HEK293 (cell line): ENCODE measurements at regions not wholly inside any gene's neighbourhood (a gene's known extent, or its start where the extent isn't known, plus 50 kb on each side); places are given as distances from the start of the nearest gene placed in this dataset.

Experiments
- ATF2 ChIP-seq: fragments of 450-650 bp; formaldehyde crosslinking; IDR thresholded peaks from 2 replicates; pipeline ENCODE4 v1.5.1; 2016; ENCODE audit warnings: missing biosample characterization, missing genetic modification characterization, low read depth
- CTCF ChIP-seq: fragments of 450-650 bp; formaldehyde crosslinking; IDR thresholded peaks from 2 replicates; pipeline ENCODE4 v1.5.1; 2016; ENCODE audit warnings: missing biosample characterization, missing genetic modification characterization
- PBX3 ChIP-seq: sonication (generic); formaldehyde crosslinking; IDR thresholded peaks from 2 replicates; pipeline ENCODE4 v1.8.1; 2022; ENCODE audit warnings: mild to moderate bottlenecking, moderate library complexity, missing genetic modification reagents
- PRDM1 ChIP-seq: fragments of 450-650 bp; formaldehyde crosslinking; IDR thresholded peaks from 2 replicates; pipeline ENCODE4; 2016; ENCODE audit warnings: missing biosample characterization, missing genetic modification characterization
- REST ChIP-seq: fragments of 450-650 bp; formaldehyde crosslinking; IDR thresholded peaks from 2 replicates; pipeline ENCODE4 v1.5.1; 2016; ENCODE audit warnings: missing biosample characterization, missing genetic modification characterization
- SCRT1 ChIP-seq: fragments of 450-650 bp; formaldehyde crosslinking; IDR thresholded peaks from 2 replicates; pipeline ENCODE4 v1.5.1; 2016; ENCODE audit warnings: missing biosample characterization, missing genetic modification characterization, borderline replicate concordance
- TCF7L2 ChIP-seq: IDR thresholded peaks from 2 replicates; pipeline ENCODE4 v1.6.1; 2011; ENCODE audit warnings: low read depth, mild to moderate bottlenecking, inconsistent platforms, low read length, moderate library complexity, borderline replicate concordance
- YY1 ChIP-seq: fragments of 450-650 bp; formaldehyde crosslinking; IDR thresholded peaks from 2 replicates; pipeline ENCODE4 v1.5.1; 2018; ENCODE audit warnings: missing biosample characterization, missing genetic modification characterization
- ZBTB49 ChIP-seq: fragments of 450-650 bp; formaldehyde crosslinking; IDR thresholded peaks from 2 replicates; pipeline ENCODE4 v1.5.1; 2016; ENCODE audit warnings: missing biosample characterization, missing genetic modification characterization, low read depth
- ZBTB7A ChIP-seq: fragments of 450-650 bp; formaldehyde crosslinking; IDR thresholded peaks from 2 replicates; pipeline ENCODE4 v1.5.1; 2016; ENCODE audit warnings: low read depth, missing biosample characterization, missing genetic modification characterization
- ZNF10 ChIP-seq: fragments of 450-650 bp; formaldehyde crosslinking; IDR thresholded peaks from 2 replicates; pipeline ENCODE4 v1.5.1; 2017; ENCODE audit warnings: missing biosample characterization, missing genetic modification characterization
- ZNF133 ChIP-seq: fragments of 450-650 bp; formaldehyde crosslinking; IDR thresholded peaks from 2 replicates; pipeline ENCODE4 v1.5.1; 2016; ENCODE audit warnings: missing biosample characterization, missing genetic modification characterization
- ZNF148 ChIP-seq: fragments of 450-650 bp; formaldehyde crosslinking; IDR thresholded peaks from 2 replicates; pipeline ENCODE4 v1.5.0; 2017; ENCODE audit warnings: missing biosample characterization, missing genetic modification characterization, borderline replicate concordance
- ZNF221 ChIP-seq: fragments of 450-650 bp; formaldehyde crosslinking; IDR thresholded peaks from 2 replicates; pipeline ENCODE4 v1.5.1; 2017; ENCODE audit warnings: missing biosample characterization, missing genetic modification characterization, borderline replicate concordance

GRCh38 chr3:160060409-160061027, 71.9 kb downstream of the IL12A start:
- TF ChIP-seq ZNF133 (tag by site-specific recombination) = no peak
- no peak for TF ChIP-seq ZNF148 (tag by site-specific recombination)
- no peak for TF ChIP-seq ZNF221
- no peak for TF ChIP-seq CTCF (tag by site-specific recombination)
- TF ChIP-seq PRDM1 (tag by site-specific recombination) = no peak
- no peak for TF ChIP-seq PBX3 (CRISPR knock-in tag)
- no peak for TF ChIP-seq REST
- no peak for TF ChIP-seq YY1 (tag by site-specific recombination)
- no peak for TF ChIP-seq SCRT1
- no peak for TF ChIP-seq TCF7L2
- no peak for TF ChIP-seq ZBTB7A (tag by site-specific recombination)
- TF ChIP-seq ZBTB49 (tag by site-specific recombination) = no peak
- no peak for TF ChIP-seq ATF2 (tag by site-specific recombination)
- no peak for TF ChIP-seq ZNF10 (tag by site-specific recombination)
